Thyroid gland (tissue), 4 donors: ENCODE measurements at regions not wholly inside any gene's neighbourhood (a gene's known extent, or its start where the extent isn't known, plus 50 kb on each side); places are given as distances from the start of the nearest gene placed in this dataset.

Source experiments
- DNase-seq, 2 donors: peaks; one replicate each; pipeline ENCODE4 v3.0.0-alpha.2; 2019
- H3K27ac ChIP-seq, 3 donors: fragments of 200-600 bp; sonication (generic); 1 replicate in 2 of 3; 2 replicates in 1 of 3; pipeline ENCODE4 v1.5.1; 2016 to 2019; ENCODE audit warnings: mild to moderate bottlenecking in 1 of 3, moderate library complexity in 1 of 3
- H3K27me3 ChIP-seq: fragments of 200-600 bp; sonication (generic); one replicate; pipeline ENCODE4 v1.5.1; 2019
- H3K36me3 ChIP-seq, 2 donors: fragments of 200-600 bp; sonication (generic); one replicate each; pipeline ENCODE4 v1.5.1; 2016 to 2019
- H3K4me1 ChIP-seq, 2 donors: fragments of 200-600 bp; sonication (generic); one replicate each; pipeline ENCODE4 v1.5.1; 2017 to 2019
- H3K4me3 ChIP-seq, 3 donors: fragments of 200-600 bp; sonication (generic); replicated peaks in 1 of 3; 1 replicate in 2 of 3; 2 replicates in 1 of 3; pipeline ENCODE4 v1.5.1; 2016; ENCODE audit warnings: mild to moderate bottlenecking in 1 of 3
- H3K9me3 ChIP-seq: fragments of 200-600 bp; sonication (generic); one replicate; pipeline ENCODE4 v1.5.1; 2017
- CTCF ChIP-seq, 6 experiments: fragments of 200-600 bp in 3 of 6; fragments of 450-650 bp in 3 of 6; sonication (generic) in 3 of 6; IDR thresholded peaks; one replicate each; pipeline ENCODE4 v1.5.1; 2016 to 2019; ENCODE audit warnings: antibody characterized with exemption in 6 of 6, mild to moderate bottlenecking in 2 of 6, inconsistent platforms in 1 of 6, moderate library complexity in 1 of 6
- POLR2A ChIP-seq, 2 donors: fragments of 450-650 bp; IDR thresholded peaks; one replicate each; pipeline ENCODE4 v1.6.1; 2017; ENCODE audit warnings: antibody characterized with exemption in 2 of 2, mild to moderate bottlenecking in 2 of 2, moderate library complexity in 1 of 2
- WGBS, 2 donors: methylation state at CpG; one replicate each; pipeline ENCODE4 v1.1.5; 2017; 5-methylcytosine and 5-hydroxymethylcytosine counted together
- intact Hi-C: fragments of 100-400 bp; cut with DNase I; formaldehyde crosslinking; loops from one replicate; pipeline ENCODE4 v1.15.1; 2023

GRCh38 chr12:107340898-107341297 is 247.5 kb upstream of the CRY1 start:
- Histone ChIP-seq H3K27ac (no peak overlapping the region), H3K36me3 (no peaks in the 10 kb centered on the region), H3K4me3 (no peak overlapping the region), H3K27me3 (no peaks in the 10 kb centered on the region), H3K9me3 (no peaks in the 10 kb centered on the region), H3K4me1 (peaks cover 6 to 13% of the 10 kb centered on the region in 2 donors)
- no peak for TF ChIP-seq POLR2A (IDR thresholded peaks at IDR 0.05)
- TF ChIP-seq CTCF (IDR thresholded peaks at IDR 0.05): no peak
- DNase-seq: no peak
- 95 to 96% methylated on average over 4 to 5 of the region's 5 CpGs for WGBS, 2 donors
- intact Hi-C loops: no loop called here

GRCh38 chr12:107344035-107344808 is 250.9 kb upstream of the CRY1 start:
- Histone ChIP-seq H3K36me3 (no peaks in the 10 kb centered on the region), H3K27me3 (no peaks in the 10 kb centered on the region), H3K27ac (no peak overlapping the region), H3K4me3 (no peak overlapping the region), H3K4me1 (peaks cover 4 to 8% of the 10 kb centered on the region in 2 donors), H3K9me3 (no peaks in the 10 kb centered on the region)
- 77 to 83% methylated on average over 3 of the region's 3 CpGs for WGBS, 2 donors
- intact Hi-C loops: no loop called here
- TF ChIP-seq POLR2A (IDR thresholded peaks at IDR 0.05) (no peak), CTCF (IDR thresholded peaks at IDR 0.05) (no peak)
- no peak for DNase-seq

GRCh38 chr12:107347261-107347660 is 253.9 kb upstream of the CRY1 start:
- Histone ChIP-seq H3K9me3 (no peaks in the 10 kb centered on the region), H3K27ac (no peak overlapping the region), H3K27me3 (no peaks in the 10 kb centered on the region), H3K4me3 (no peak overlapping the region), H3K4me1 (peaks cover 6 to 8% of the 10 kb centered on the region in 2 donors), H3K36me3 (no peaks in the 10 kb centered on the region)
- TF ChIP-seq CTCF (IDR thresholded peaks at IDR 0.05) (no peak), POLR2A (IDR thresholded peaks at IDR 0.05) (no peak)
- intact Hi-C loops: no loop called here
- 96 to 97% methylated on average over 3 of the region's 3 CpGs for WGBS, 2 donors
- DNase-seq: no peak

GRCh38 chr12:107349008-107349747 is 255.8 kb upstream of the CRY1 start:
- peaks cover 6 to 14% of the 10 kb centered on the region in 2 donors for H3K4me1 ChIP-seq
- no peak overlapping the region for H3K4me3 ChIP-seq
- H3K9me3 ChIP-seq: no peaks in the 10 kb centered on the region
- no peak for TF ChIP-seq POLR2A (IDR thresholded peaks at IDR 0.05)
- TF ChIP-seq CTCF (IDR thresholded peaks at IDR 0.05): no peak
- 44 to 49% methylated on average over 5 of the region's 5 CpGs for WGBS, 2 donors
- no peaks in the 10 kb centered on the region for H3K36me3 ChIP-seq
- intact Hi-C loops: no loop called here
- peak overlapping the region in 1 of 3 donors; percentile 36 for H3K27ac ChIP-seq
- DNase-seq: peak in 1 of 2 donors; percentile 66
- H3K27me3 ChIP-seq: no peaks in the 10 kb centered on the region

GRCh38 chr12:107349839-107350238 is 256.5 kb upstream of the CRY1 start:
- Histone ChIP-seq H3K4me1 (peaks cover 6 to 14% of the 10 kb centered on the region in 2 donors), H3K9me3 (no peaks in the 10 kb centered on the region), H3K36me3 (no peaks in the 10 kb centered on the region), H3K27me3 (no peaks in the 10 kb centered on the region), H3K27ac (no peak overlapping the region), H3K4me3 (no peak overlapping the region)
- intact Hi-C loops: no loop called here
- no peak for DNase-seq
- WGBS, 2 donors: 66 to 77% methylated on average over 2 of the region's 2 CpGs
- TF ChIP-seq CTCF (IDR thresholded peaks at IDR 0.05) (no peak), POLR2A (IDR thresholded peaks at IDR 0.05) (no peak)
